ENCODE measurements at regions not wholly inside any gene's neighbourhood (a gene's known extent, or its start where the extent isn't known, plus 50 kb on each side); places are given as distances from the start of the nearest gene placed in this dataset.
A peak's percentile ranks its signal among the peaks of the same experiment; 100 is the strongest.

DNA sequence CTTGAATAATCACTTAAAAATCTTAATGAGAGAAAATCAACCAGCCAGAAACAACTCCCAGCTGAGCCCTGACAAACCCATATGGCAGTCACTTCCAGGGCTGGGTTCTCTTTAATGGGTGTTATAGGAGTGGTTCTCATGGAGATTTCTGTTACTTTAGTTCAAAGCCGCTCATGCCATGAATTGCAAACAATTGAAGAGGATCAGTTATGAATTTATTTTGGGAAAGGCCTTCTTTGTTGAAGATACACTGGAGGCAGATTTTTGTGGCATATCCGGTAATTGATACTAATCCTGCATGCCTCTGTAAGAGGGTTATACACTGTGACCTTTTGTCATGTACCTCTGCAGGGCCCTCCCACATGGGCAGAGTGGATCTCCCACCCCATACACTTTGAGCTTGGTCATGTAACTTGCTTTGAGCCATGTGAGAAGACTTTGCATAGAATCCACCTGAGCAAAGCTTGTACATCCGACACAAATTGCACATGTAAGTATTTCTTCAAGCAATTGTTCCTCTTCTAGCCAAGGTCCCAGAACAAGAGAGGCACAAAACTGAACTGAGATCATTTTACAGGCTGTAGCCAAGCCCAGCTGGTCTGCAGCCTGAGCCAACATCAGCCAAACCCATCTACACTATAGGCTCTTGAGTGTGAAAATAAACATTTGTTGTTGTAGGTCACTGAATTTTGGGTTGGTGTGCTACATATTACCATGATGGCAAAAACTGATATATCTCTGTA lies 492.3 kb downstream of the PREX1 start:
- Histone ChIP-seq H3K27ac (no peak overlapping the region), H3K36me3 (no peaks in the 10 kb centered on the region), H3K27me3 (ENCODE audit: insufficient read depth, low read depth, severe bottlenecking) (no peaks in the 10 kb centered on the region), H3K9me3 (ENCODE audit: severe bottlenecking) (no peaks in the 10 kb centered on the region), H3K4me3 (ENCODE audit: low read depth, low read length) (no peak overlapping the region)
- TF ChIP-seq, protein P1, sequence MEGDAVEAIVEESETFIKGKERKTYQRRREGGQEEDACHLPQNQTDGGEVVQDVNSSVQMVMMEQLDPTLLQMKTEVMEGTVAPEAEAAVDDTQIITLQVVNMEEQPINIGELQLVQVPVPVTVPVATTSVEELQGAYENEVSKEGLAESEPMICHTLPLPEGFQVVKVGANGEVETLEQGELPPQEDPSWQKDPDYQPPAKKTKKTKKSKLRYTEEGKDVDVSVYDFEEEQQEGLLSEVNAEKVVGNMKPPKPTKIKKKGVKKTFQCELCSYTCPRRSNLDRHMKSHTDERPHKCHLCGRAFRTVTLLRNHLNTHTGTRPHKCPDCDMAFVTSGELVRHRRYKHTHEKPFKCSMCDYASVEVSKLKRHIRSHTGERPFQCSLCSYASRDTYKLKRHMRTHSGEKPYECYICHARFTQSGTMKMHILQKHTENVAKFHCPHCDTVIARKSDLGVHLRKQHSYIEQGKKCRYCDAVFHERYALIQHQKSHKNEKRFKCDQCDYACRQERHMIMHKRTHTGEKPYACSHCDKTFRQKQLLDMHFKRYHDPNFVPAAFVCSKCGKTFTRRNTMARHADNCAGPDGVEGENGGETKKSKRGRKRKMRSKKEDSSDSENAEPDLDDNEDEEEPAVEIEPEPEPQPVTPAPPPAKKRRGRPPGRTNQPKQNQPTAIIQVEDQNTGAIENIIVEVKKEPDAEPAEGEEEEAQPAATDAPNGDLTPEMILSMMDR (IDR thresholded peaks at IDR 0.05; ENCODE audit: low read depth, low read length) = no peak
- DNase-seq = no peak

DNA sequence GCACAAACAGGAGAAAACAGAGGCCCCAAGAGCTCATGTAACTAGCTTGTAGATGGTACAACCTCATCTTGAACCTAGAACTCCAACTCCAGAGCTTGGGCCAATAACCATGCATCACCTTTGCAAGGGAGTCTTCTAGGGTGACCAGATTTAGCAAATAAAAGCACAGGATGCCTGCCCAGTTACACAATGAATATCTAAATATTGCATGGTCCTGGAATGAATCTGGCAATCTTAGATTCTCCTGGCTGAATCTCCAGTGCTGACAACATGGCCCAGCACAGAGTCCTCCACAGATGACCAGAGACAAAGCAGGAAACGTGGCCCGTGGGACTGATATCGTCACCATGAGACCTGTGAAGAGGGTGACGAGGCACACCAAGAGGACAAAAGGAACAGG lies 494.1 kb downstream of the PREX1 start:
- Histone ChIP-seq H3K27me3 (ENCODE audit: insufficient read depth, low read depth, severe bottlenecking) (no peaks in the 10 kb centered on the region), H3K4me3 (ENCODE audit: low read depth, low read length) (no peak overlapping the region), H3K9me3 (ENCODE audit: severe bottlenecking) (no peaks in the 10 kb centered on the region), H3K27ac (no peak overlapping the region), H3K36me3 (no peaks in the 10 kb centered on the region)
- TF ChIP-seq, protein P1 (IDR thresholded peaks at IDR 0.05; ENCODE audit: low read depth, low read length) = no peak
- no peak for DNase-seq

DNA sequence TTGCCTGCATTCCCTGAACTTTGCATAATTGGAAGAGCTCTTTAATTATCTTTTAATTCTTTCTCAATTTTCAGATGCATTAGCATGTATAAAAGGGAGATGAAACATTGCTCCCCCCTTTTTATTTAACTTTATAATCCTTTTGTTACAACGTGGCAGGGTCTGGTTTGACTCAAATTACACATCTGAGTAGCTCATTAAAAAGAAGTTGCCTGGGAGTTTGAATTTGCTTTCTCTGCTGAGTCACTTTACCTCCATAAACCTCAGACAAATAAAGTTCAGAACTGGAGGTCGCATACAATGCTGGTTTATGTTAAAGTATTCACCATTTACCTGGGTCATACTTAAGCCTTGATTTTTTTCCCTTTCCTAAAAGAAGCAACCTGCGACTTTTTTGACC lies 495.2 kb downstream of the PREX1 start:
- no peak for DNase-seq
- no peaks in the 10 kb centered on the region for H3K9me3 ChIP-seq (ENCODE audit: severe bottlenecking)
- no peak overlapping the region for H3K27ac ChIP-seq
- TF ChIP-seq, protein P1 (IDR thresholded peaks at IDR 0.05; ENCODE audit: low read depth, low read length) = no peak
- H3K36me3 ChIP-seq = no peaks in the 10 kb centered on the region
- no peak overlapping the region for H3K4me3 ChIP-seq (ENCODE audit: low read depth, low read length)
- H3K27me3 ChIP-seq (ENCODE audit: insufficient read depth, low read depth, severe bottlenecking) = no peaks in the 10 kb centered on the region

DNA sequence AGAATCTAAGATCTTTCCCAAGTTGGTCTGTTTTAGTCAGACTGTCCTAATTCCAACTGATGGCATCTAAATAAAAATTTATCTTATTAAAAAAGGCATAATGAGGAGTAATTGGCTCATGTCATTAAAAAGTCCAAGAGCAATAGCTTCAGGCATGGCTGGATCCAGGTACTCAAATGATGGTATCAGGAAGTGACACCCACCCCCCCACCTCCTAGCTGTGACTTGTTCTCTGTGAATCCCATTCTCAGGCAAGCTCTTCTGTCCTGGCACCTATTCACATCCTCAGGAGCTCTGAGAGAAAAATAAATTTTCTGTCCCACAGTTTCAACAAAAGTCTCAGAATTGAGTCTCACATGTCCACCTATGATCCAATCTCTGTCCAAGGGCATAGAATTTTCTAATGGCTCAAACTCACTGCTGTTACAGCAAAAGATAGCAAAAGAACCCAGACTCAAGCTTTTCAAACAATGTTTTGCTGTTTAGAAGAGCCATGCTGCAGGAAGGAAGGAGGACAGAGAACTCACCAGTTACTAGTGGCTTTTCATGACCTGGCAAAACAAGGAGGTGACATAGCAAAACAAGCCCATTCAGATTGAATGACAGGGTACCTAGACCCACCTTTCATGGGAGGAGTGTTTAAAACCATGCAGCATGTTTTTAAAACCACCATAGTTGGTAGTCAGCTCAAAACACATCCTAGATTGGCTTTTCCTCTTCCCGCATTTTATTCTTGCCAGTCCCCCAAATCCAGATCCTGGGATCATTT lies 496.1 kb downstream of the PREX1 start:
- H3K27ac ChIP-seq = no peak overlapping the region
- no peaks in the 10 kb centered on the region for H3K27me3 ChIP-seq (ENCODE audit: insufficient read depth, low read depth, severe bottlenecking)

DNA sequence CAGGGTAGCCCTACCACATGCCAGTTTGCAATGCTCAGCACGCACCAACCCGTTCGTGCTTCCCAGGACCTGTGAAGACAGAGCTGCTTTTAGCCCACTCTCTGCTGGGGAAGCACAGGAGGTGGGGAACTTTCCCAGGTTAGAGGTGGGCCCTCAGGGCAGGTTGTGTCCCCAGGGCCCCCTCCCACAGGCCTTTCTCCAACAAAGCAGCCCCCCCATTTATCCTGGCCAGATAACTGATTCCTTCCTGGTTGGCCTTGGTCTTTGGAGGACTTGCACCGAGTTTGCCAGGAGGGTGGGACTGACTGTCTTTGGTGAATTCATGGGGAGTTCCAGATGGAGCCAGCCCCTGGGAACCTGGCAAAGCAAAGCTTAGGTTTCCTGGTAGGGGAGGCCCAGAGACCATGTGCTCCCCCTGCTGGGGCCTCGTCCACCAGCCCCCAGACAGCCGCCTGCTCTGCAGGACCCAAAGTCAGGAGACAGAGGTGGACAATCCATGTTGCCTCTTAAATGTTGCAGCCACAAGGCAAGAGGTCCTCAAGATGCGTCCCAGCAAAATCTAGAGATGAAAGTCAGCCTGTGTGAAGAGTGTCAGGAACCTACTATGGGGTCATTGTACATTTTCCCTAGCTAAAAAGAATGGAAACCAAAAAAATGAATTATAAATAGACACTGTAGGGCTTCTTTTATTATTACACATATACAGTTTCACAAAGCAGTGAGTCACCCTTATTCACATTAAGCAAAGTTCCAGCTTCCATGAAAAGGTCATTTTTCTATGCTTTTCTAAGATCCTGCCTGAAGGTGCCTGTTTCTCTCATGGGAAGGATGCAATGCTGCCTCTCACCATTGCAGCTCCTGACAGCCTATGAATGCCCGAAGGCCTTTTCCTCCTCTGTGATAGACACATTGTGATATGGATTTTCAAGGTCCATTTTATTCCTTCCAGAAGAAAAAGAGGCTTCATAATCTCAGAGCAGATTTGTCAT lies 497.8 kb downstream of the PREX1 start:
- TF ChIP-seq, protein P1 (IDR thresholded peaks at IDR 0.05; ENCODE audit: low read depth, low read length) = peak; percentile 77
- DNase-seq = peak; percentile 67
- H3K4me3 ChIP-seq (ENCODE audit: low read depth, low read length) = no peak overlapping the region
- H3K9me3 ChIP-seq (ENCODE audit: severe bottlenecking) = no peaks in the 10 kb centered on the region
- no peak overlapping the region for H3K27ac ChIP-seq
- no peaks in the 10 kb centered on the region for H3K27me3 ChIP-seq (ENCODE audit: insufficient read depth, low read depth, severe bottlenecking)
- no peaks in the 10 kb centered on the region for H3K36me3 ChIP-seq

More for the DNA sequence above, 496.1 kb downstream of the PREX1 start:
- TF ChIP-seq, protein P1 (IDR thresholded peaks at IDR 0.05; ENCODE audit: low read depth, low read length) = no peak
- no peak for DNase-seq
- no peaks in the 10 kb centered on the region for H3K36me3 ChIP-seq
- no peak overlapping the region for H3K4me3 ChIP-seq (ENCODE audit: low read depth, low read length)
- H3K9me3 ChIP-seq (ENCODE audit: severe bottlenecking) = no peaks in the 10 kb centered on the region

Measured in WERI-Rb-1 (cell line).